HEK293 (cell line): ENCODE measurements at regions not wholly inside any gene's neighbourhood (a gene's known extent, or its start where the extent isn't known, plus 50 kb on each side); places are given as distances from the start of the nearest gene placed in this dataset.

Experiments used
- CTCF ChIA-PET: fragments of 350-600 bp; formaldehyde crosslinking; extraction: SDS; loops from one replicate; lab custom pipeline; 2021; ENCODE audit warnings: antibody characterized with exemption; lab: Yijun Ruan, JAX
- POLR2A ChIA-PET: fragments of 300-600 bp; formaldehyde crosslinking; extraction: SDS; loops from one replicate; lab custom pipeline; 2020; ENCODE audit warnings: antibody characterized with exemption, inconsistent platforms; lab: Yijun Ruan, JAX
- H3K27ac ChIP-seq: fragments of 200-500 bp; sonication (Bioruptor generic); 2 replicates; pipeline ENCODE4 v1.5.1; 2014; ENCODE audit warnings: low read depth, low read length, control low read depth, inconsistent platforms; ENCODE audit errors: extremely low read depth
- H3K36me3 ChIP-seq, 2 experiments: fragments of 200-500 bp in 1 of 2; sonication (Bioruptor generic) in 1 of 2; 1 replicate in 1 of 2; 2 replicates in 1 of 2; pipeline ENCODE4 v1.5.1; 2014 to 2017; ENCODE audit warnings: inconsistent platforms in 2 of 2, low read length in 2 of 2; ENCODE audit not compliant: control insufficient read depth in 2 of 2, insufficient read depth in 1 of 2
- H3K4me1 ChIP-seq: fragments of 200-500 bp; sonication (Bioruptor generic); 2 replicates; pipeline ENCODE4 v1.5.1; 2014; ENCODE audit warnings: mild to moderate bottlenecking, low read length, inconsistent platforms; ENCODE audit not compliant: control insufficient read depth, insufficient read depth
- H3K4me3 ChIP-seq: 2 replicates; pipeline ENCODE4 v1.5.1; 2011; ENCODE audit warnings: low read depth, mild to moderate bottlenecking, control low read depth, low read length, moderate library complexity
- H3K9me3 ChIP-seq: fragments of 200-500 bp; sonication (Bioruptor generic); 2 replicates; pipeline ENCODE4 v1.5.1; 2014; ENCODE audit warnings: low read depth, low read length, inconsistent platforms; ENCODE audit not compliant: control insufficient read depth, insufficient read depth
- BCL11B ChIP-seq: fragments of 450-650 bp; formaldehyde crosslinking; IDR thresholded peaks from 2 replicates; pipeline ENCODE4 v1.5.1; 2016; ENCODE audit warnings: low read depth, missing biosample characterization, missing genetic modification characterization
- HOXA7 ChIP-seq: sonication (generic); formaldehyde crosslinking; IDR thresholded peaks from 2 replicates; pipeline ENCODE4 v1.8.1; 2022; ENCODE audit warnings: missing genetic modification reagents, borderline replicate concordance
- MZF1 ChIP-seq: fragments of 450-650 bp; formaldehyde crosslinking; IDR thresholded peaks from 2 replicates; pipeline ENCODE4 v1.5.1; 2017; ENCODE audit warnings: missing biosample characterization, missing genetic modification characterization, borderline replicate concordance
- OVOL3 ChIP-seq: fragments of 450-650 bp; formaldehyde crosslinking; IDR thresholded peaks from 2 replicates; pipeline ENCODE4 v1.5.1; 2016; ENCODE audit warnings: missing biosample characterization, missing genetic modification characterization
- PRDM2 ChIP-seq: fragments of 450-650 bp; formaldehyde crosslinking; IDR thresholded peaks from 2 replicates; pipeline ENCODE4 v1.5.1; 2016; ENCODE audit warnings: missing biosample characterization, missing genetic modification characterization, borderline replicate concordance
- SCRT1 ChIP-seq: fragments of 450-650 bp; formaldehyde crosslinking; IDR thresholded peaks from 2 replicates; pipeline ENCODE4 v1.5.1; 2016; ENCODE audit warnings: missing biosample characterization, missing genetic modification characterization, borderline replicate concordance
- SCRT2 ChIP-seq: fragments of 450-650 bp; formaldehyde crosslinking; IDR thresholded peaks from 2 replicates; pipeline ENCODE4 v1.5.1; 2016; ENCODE audit warnings: missing biosample characterization, missing genetic modification characterization
- SP2 ChIP-seq: fragments of 450-650 bp; formaldehyde crosslinking; IDR thresholded peaks from 2 replicates; pipeline ENCODE4 v1.5.1; 2016; ENCODE audit warnings: missing biosample characterization, missing genetic modification characterization
- WT1 ChIP-seq: fragments of 450-650 bp; formaldehyde crosslinking; IDR thresholded peaks from 2 replicates; pipeline ENCODE4 v1.5.1; 2016; ENCODE audit warnings: missing biosample characterization, missing genetic modification characterization
- ZBTB11 ChIP-seq: fragments of 450-650 bp; formaldehyde crosslinking; conservative IDR thresholded peaks from 2 replicates; pipeline ENCODE4 v1.5.1; 2016; ENCODE audit warnings: low read depth, missing biosample characterization, missing genetic modification characterization
- ZNF2 ChIP-seq: fragments of 450-650 bp; formaldehyde crosslinking; IDR thresholded peaks from 2 replicates; pipeline ENCODE4 v1.5.1; 2016; ENCODE audit warnings: missing biosample characterization, missing genetic modification characterization
- ZNF274 ChIP-seq, 2 experiments: fragments of 200-500 bp in 1 of 2; fragments of 450-650 bp in 1 of 2; sonication (Bioruptor generic) in 1 of 2; formaldehyde crosslinking in 1 of 2; IDR thresholded peaks; 2 replicates each; pipeline versions ENCODE4 v1.5.1 to v1.6.1; 2014 to 2016; ENCODE audit warnings: borderline replicate concordance in 1 of 2, inconsistent platforms in 1 of 2, low read length in 1 of 2, missing biosample characterization in 1 of 2, missing genetic modification characterization in 1 of 2
- ZNF394 ChIP-seq: fragments of 450-650 bp; formaldehyde crosslinking; IDR thresholded peaks from 2 replicates; pipeline ENCODE4 v1.5.1; 2016; ENCODE audit warnings: missing biosample characterization, missing genetic modification characterization, mild to moderate bottlenecking, moderate library complexity, borderline replicate concordance
- ZNF416 ChIP-seq: fragments of 450-650 bp; formaldehyde crosslinking; IDR thresholded peaks from 2 replicates; pipeline ENCODE4 v1.5.1; 2016; ENCODE audit warnings: missing biosample characterization, missing genetic modification characterization
- ZNF433 ChIP-seq: fragments of 450-650 bp; formaldehyde crosslinking; IDR thresholded peaks from 2 replicates; pipeline ENCODE4 v1.5.1; 2016; ENCODE audit warnings: missing biosample characterization, missing genetic modification characterization, low read depth
- ZNF449 ChIP-seq: fragments of 450-650 bp; formaldehyde crosslinking; IDR thresholded peaks from 2 replicates; pipeline ENCODE4 v1.5.1; 2017; ENCODE audit warnings: missing biosample characterization, mild to moderate bottlenecking, missing genetic modification characterization, moderate library complexity
- ZNF529 ChIP-seq: fragments of 450-650 bp; formaldehyde crosslinking; IDR thresholded peaks from 2 replicates; pipeline ENCODE4 v1.5.1; 2017; ENCODE audit warnings: missing genetic modification characterization, missing biosample characterization; ENCODE audit not compliant: insufficient replicate concordance
- ZNF610 ChIP-seq: fragments of 450-650 bp; formaldehyde crosslinking; IDR thresholded peaks from 2 replicates; pipeline ENCODE4 v1.5.1; 2016; ENCODE audit warnings: missing biosample characterization, missing genetic modification characterization, borderline replicate concordance
- TF ChIP-seq, protein P1 (sequence below): fragments of 450-650 bp; formaldehyde crosslinking; IDR thresholded peaks from 2 replicates; pipeline ENCODE4 v1.5.1; 2016; ENCODE audit warnings: missing biosample characterization, missing genetic modification characterization, borderline replicate concordance
- TF ChIP-seq, protein P2 (sequence below): fragments of 450-650 bp; formaldehyde crosslinking; IDR thresholded peaks from 2 replicates; pipeline ENCODE4 v1.5.1; 2016; ENCODE audit warnings: missing biosample characterization, missing genetic modification characterization
- TF ChIP-seq, protein P3 (sequence below): fragments of 450-650 bp; formaldehyde crosslinking; IDR thresholded peaks from 2 replicates; pipeline ENCODE4 v1.5.1; 2016; ENCODE audit warnings: missing biosample characterization, missing genetic modification characterization

- POLR2A ChIA-PET, result interaction anchor here (1.1 kb wide), 1 partner anchor 160 kb away, joined by 4 read pairs; the partner anchor contains the start of gene GULP1
- no peak overlapping the region for H3K27ac ChIP-seq
- no peak overlapping the region for H3K4me3 ChIP-seq
Measured at GRCh38 chr2:188132385-188132784, 159.3 kb upstream of the GULP1 start.

GRCh38 chr2:188134241-188134640 is 157.4 kb upstream of the GULP1 start:
- Histone ChIP-seq H3K27ac (no peak overlapping the region), H3K4me1 (peaks cover 3% of the 10 kb centered on the region), H3K9me3 (no peaks in the 10 kb centered on the region), H3K36me3 (no peaks in the 10 kb centered on the region), H3K4me3 (no peak overlapping the region)
- POLR2A ChIA-PET, result no interaction called here
- CTCF ChIA-PET, result interaction anchor here (0.7 kb wide), 1 partner anchor 75 kb away, joined by 3 read pairs; no protein-coding TSS in a partner anchor
- TF ChIP-seq PRDM2 (tag by site-specific recombination) (no peak), HOXA7 (CRISPR knock-in tag) (no peak), ZNF274 (IDR thresholded peaks at IDR 0.05; ENCODE audit: low read length) (no peak), ZNF274 (tag by site-specific recombination; IDR thresholded peaks at IDR 0.05; ENCODE audit: borderline replicate concordance) (no peak), SP2 (no peak), WT1 (no peak), ZBTB11 (no peak), ZNF433 (no peak)
- TF ChIP-seq, protein P1, sequence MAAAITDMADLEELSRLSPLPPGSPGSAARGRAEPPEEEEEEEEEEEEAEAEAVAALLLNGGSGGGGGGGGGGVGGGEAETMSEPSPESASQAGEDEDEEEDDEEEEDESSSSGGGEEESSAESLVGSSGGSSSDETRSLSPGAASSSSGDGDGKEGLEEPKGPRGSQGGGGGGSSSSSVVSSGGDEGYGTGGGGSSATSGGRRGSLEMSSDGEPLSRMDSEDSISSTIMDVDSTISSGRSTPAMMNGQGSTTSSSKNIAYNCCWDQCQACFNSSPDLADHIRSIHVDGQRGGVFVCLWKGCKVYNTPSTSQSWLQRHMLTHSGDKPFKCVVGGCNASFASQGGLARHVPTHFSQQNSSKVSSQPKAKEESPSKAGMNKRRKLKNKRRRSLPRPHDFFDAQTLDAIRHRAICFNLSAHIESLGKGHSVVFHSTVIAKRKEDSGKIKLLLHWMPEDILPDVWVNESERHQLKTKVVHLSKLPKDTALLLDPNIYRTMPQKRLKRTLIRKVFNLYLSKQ (tag by site-specific recombination), result no peak
- TF ChIP-seq, protein P2, sequence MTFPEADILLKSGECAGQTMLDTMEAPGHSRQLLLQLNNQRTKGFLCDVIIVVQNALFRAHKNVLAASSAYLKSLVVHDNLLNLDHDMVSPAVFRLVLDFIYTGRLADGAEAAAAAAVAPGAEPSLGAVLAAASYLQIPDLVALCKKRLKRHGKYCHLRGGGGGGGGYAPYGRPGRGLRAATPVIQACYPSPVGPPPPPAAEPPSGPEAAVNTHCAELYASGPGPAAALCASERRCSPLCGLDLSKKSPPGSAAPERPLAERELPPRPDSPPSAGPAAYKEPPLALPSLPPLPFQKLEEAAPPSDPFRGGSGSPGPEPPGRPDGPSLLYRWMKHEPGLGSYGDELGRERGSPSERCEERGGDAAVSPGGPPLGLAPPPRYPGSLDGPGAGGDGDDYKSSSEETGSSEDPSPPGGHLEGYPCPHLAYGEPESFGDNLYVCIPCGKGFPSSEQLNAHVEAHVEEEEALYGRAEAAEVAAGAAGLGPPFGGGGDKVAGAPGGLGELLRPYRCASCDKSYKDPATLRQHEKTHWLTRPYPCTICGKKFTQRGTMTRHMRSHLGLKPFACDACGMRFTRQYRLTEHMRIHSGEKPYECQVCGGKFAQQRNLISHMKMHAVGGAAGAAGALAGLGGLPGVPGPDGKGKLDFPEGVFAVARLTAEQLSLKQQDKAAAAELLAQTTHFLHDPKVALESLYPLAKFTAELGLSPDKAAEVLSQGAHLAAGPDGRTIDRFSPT, result no peak

More at GRCh38 chr2:188132385-188132784, 159.3 kb upstream of the GULP1 start:
- CTCF ChIA-PET, result no interaction called here
- Histone ChIP-seq H3K4me1 (peaks cover 3% of the 10 kb centered on the region), H3K9me3 (no peaks in the 10 kb centered on the region), H3K36me3 (no peaks in the 10 kb centered on the region)
- TF ChIP-seq SCRT2 (tag by site-specific recombination), result peak; percentile 34; the same call in 1 of the 2 replicates
- 0 out of 2 replicates have a peak, but pooled peaks have one; percentile 22 for TF ChIP-seq SCRT1 (tag by site-specific recombination)
- peak; percentile 81; the same call in 1 of the 2 replicates for TF ChIP-seq MZF1 (tag by site-specific recombination)
- peak; percentile 69; the same call in 1 of the 2 replicates for TF ChIP-seq ZNF610 (tag by site-specific recombination)
- TF ChIP-seq, protein P3, sequence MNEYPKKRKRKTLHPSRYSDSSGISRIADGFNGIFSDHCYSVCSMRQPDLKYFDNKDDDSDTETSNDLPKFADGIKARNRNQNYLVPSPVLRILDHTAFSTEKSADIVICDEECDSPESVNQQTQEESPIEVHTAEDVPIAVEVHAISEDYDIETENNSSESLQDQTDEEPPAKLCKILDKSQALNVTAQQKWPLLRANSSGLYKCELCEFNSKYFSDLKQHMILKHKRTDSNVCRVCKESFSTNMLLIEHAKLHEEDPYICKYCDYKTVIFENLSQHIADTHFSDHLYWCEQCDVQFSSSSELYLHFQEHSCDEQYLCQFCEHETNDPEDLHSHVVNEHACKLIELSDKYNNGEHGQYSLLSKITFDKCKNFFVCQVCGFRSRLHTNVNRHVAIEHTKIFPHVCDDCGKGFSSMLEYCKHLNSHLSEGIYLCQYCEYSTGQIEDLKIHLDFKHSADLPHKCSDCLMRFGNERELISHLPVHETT (tag by site-specific recombination), result no peak
- no peak for TF ChIP-seq ZNF394
- no peak for TF ChIP-seq ZNF529
- no peak for TF ChIP-seq OVOL3
- TF ChIP-seq ZNF2 (tag by site-specific recombination), result no peak
- TF ChIP-seq ZNF416 (tag by site-specific recombination), result no peak
- no peak for TF ChIP-seq BCL11B
- TF ChIP-seq ZNF449 (tag by site-specific recombination), result no peak
